Gastrocnemius medialis (tissue), 4 donors: ENCODE measurements at regions not wholly inside any gene's neighbourhood (a gene's known extent, or its start where the extent isn't known, plus 50 kb on each side); places are given as distances from the start of the nearest gene placed in this dataset.

Source experiments
- ATAC-seq, 2 donors: fragments of 150-250 bp; one replicate each; pipeline ENCODE4 v1.9.1; 2016
- DNase-seq, 2 donors: peaks; one replicate each; pipeline ENCODE4 v3.0.0-alpha.2; 2019
- H3K27ac ChIP-seq, 4 donors: fragments of 200-600 bp; sonication (generic); 1 replicate in 1 of 4; 2 replicates in 3 of 4; pipeline ENCODE4 v1.5.1; 2016 to 2018; ENCODE audit warnings: mild to moderate bottlenecking in 2 of 4, moderate library complexity in 1 of 4
- H3K27me3 ChIP-seq, 3 donors: fragments of 200-600 bp; sonication (generic) in 2 of 3; 1 replicate in 1 of 3; 2 replicates in 2 of 3; pipeline versions ENCODE4 v1.5.1 to v1.6.0; 2016 to 2019; ENCODE audit warnings: mild to moderate bottlenecking in 1 of 3, moderate library complexity in 1 of 3
- H3K36me3 ChIP-seq, 2 donors: fragments of 200-600 bp; sonication (generic) in 1 of 2; one replicate each; pipeline ENCODE4 v1.5.1; 2017 to 2018
- H3K4me1 ChIP-seq, 2 donors: fragments of 200-600 bp; sonication (generic) in 1 of 2; one replicate each; pipeline ENCODE4 v1.5.1; 2016 to 2017; ENCODE audit warnings: mild to moderate bottlenecking in 2 of 2
- H3K4me3 ChIP-seq, 4 donors: fragments of 200-600 bp; sonication (generic) in 3 of 4; 1 replicate in 1 of 4; 2 replicates in 3 of 4; pipeline ENCODE4 v1.5.1; 2016 to 2019; ENCODE audit warnings: mild to moderate bottlenecking in 2 of 4
- H3K9me3 ChIP-seq, 3 donors: fragments of 200-600 bp; sonication (generic) in 2 of 3; 1 replicate in 1 of 3; 2 replicates in 2 of 3; pipeline ENCODE4 v1.5.1; 2016 to 2019
- CTCF ChIP-seq, 5 experiments: fragments of 450-650 bp in 3 of 5; fragments of 200-600 bp in 2 of 5; sonication (generic) in 2 of 5; IDR thresholded peaks in 4 of 5; conservative IDR thresholded peaks in 1 of 5; 1 replicate in 4 of 5; 2 replicates in 1 of 5; pipeline ENCODE4 v1.5.1; 2016 to 2019; ENCODE audit warnings: antibody characterized with exemption in 5 of 5, mild to moderate bottlenecking in 3 of 5, moderate library complexity in 3 of 5
- POLR2A ChIP-seq, 2 donors: fragments of 450-650 bp; IDR thresholded peaks; one replicate each; pipeline ENCODE4 v1.6.1; 2017; ENCODE audit warnings: antibody characterized with exemption in 2 of 2, mild to moderate bottlenecking in 2 of 2, moderate library complexity in 2 of 2
- in situ Hi-C, 4 donors: fragments of 200-750 bp; cut with MboI; loops; one replicate each; pipeline versions ENCODE4 v1.15.0 to v1.8.0; 2017; ENCODE audit warnings: low sequenced_read_pairs in 4 of 4
- intact Hi-C: fragments of 100-400 bp; cut with DNase I; formaldehyde crosslinking; loops from one replicate; pipeline ENCODE4 v1.15.1; 2023; ENCODE audit warnings: low total_unique reads

- Histone ChIP-seq H3K4me3 (no peak overlapping the region), H3K9me3 (no peaks in the 10 kb centered on the region), H3K27me3 (no peaks in the 10 kb centered on the region), H3K27ac (no peak overlapping the region), H3K4me1 (no peaks in the 10 kb centered on the region), H3K36me3 (no peaks in the 10 kb centered on the region)
- in situ Hi-C loops = no loop called here
- ATAC-seq (no peak), DNase-seq (no peak)
- no peak for TF ChIP-seq CTCF (IDR thresholded peaks at IDR 0.05 in 4 of 5, conservative IDR thresholded peaks at IDR 0.05 in 1 of 5)
- no peak for TF ChIP-seq POLR2A (IDR thresholded peaks at IDR 0.05)
- intact Hi-C loops = no loop called here
Measured at GRCh38 chr21:24007592-24007991, 1599.7 kb downstream of the MRPL39 start.

DNA sequence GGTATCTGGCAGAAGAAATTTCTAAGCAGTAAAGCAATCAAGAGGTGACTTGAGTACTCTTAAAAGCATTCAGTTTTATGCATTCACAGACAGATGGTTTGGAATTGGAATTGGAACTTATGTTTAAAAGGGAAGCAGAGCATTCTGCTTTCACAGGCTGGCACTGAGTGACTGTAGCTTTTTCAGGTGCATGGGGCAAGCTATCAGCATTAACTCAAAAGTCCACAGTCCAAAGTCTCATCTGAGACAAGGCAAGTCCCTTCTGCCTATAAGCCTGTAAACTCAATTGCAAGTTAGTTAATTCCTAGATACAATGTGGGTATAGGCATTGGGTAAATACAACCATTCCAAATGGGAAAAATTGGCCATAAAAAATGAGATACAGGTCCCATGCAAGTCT lies 1620.3 kb downstream of the MRPL39 start:
- TF ChIP-seq POLR2A (IDR thresholded peaks at IDR 0.05) = no peak
- no peak for TF ChIP-seq CTCF (IDR thresholded peaks at IDR 0.05 in 4 of 5, conservative IDR thresholded peaks at IDR 0.05 in 1 of 5)
- H3K27ac ChIP-seq = no peak overlapping the region
- no peak for DNase-seq
- intact Hi-C loops (no loop called here), in situ Hi-C loops (no loop called here)
- ATAC-seq = no peak
- no peak overlapping the region for H3K4me3 ChIP-seq
- no peaks in the 10 kb centered on the region for H3K9me3 ChIP-seq
- H3K36me3 ChIP-seq = no peaks in the 10 kb centered on the region
- H3K27me3 ChIP-seq = no peaks in the 10 kb centered on the region
- no peaks in the 10 kb centered on the region for H3K4me1 ChIP-seq

- Histone ChIP-seq H3K4me1 (no peaks in the 10 kb centered on the region), H3K27ac (no peak overlapping the region), H3K9me3 (no peaks in the 10 kb centered on the region), H3K4me3 (no peak overlapping the region), H3K36me3 (no peaks in the 10 kb centered on the region), H3K27me3 (no peaks in the 10 kb centered on the region)
- ATAC-seq (no peak), DNase-seq (no peak)
- in situ Hi-C loops (no loop called here), intact Hi-C loops (no loop called here)
- TF ChIP-seq CTCF (IDR thresholded peaks at IDR 0.05 in 4 of 5, conservative IDR thresholded peaks at IDR 0.05 in 1 of 5) (no peak), POLR2A (IDR thresholded peaks at IDR 0.05) (no peak)
Measured at GRCh38 chr21:23986214-23986613, 1621.1 kb downstream of the MRPL39 start.

- DNase-seq = no peak
- no peak overlapping the region for H3K27ac ChIP-seq
- TF ChIP-seq CTCF (IDR thresholded peaks at IDR 0.05 in 4 of 5, conservative IDR thresholded peaks at IDR 0.05 in 1 of 5) (no peak), POLR2A (IDR thresholded peaks at IDR 0.05) (no peak)
- no peak overlapping the region for H3K4me3 ChIP-seq
- H3K36me3 ChIP-seq = no peaks in the 10 kb centered on the region
- no peak for ATAC-seq
- intact Hi-C loops = no loop called here
- no peaks in the 10 kb centered on the region for H3K27me3 ChIP-seq
- in situ Hi-C loops = no loop called here
- H3K4me1 ChIP-seq = no peaks in the 10 kb centered on the region
- no peaks in the 10 kb centered on the region for H3K9me3 ChIP-seq
Measured at GRCh38 chr21:23982546-23982945, 1624.7 kb downstream of the MRPL39 start.

DNA sequence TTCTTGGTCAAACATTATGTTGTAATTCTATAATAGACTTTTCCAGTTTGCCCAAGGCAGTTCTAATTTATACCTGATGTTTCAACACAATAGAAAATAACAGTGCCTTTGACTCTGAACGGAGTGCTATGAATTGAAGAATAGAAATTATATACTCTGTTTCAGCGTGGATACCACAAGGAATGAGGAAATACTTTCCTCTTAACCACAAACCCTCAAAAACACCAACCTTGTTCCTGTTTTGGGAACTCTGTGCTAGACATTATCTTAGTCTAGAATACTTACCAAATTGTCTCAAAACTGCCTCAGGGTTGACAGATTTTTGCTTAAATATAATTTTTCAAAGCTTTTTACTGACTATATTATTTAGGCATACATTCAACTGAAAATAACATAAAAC lies 1629.3 kb downstream of the MRPL39 start:
- no peaks in the 10 kb centered on the region for H3K27me3 ChIP-seq
- no peak overlapping the region for H3K27ac ChIP-seq
- H3K4me3 ChIP-seq = no peak overlapping the region
- TF ChIP-seq POLR2A (IDR thresholded peaks at IDR 0.05) (no peak), CTCF (IDR thresholded peaks at IDR 0.05 in 4 of 5, conservative IDR thresholded peaks at IDR 0.05 in 1 of 5) (no peak)
- DNase-seq (no peak), ATAC-seq (no peak)
- in situ Hi-C loops (no loop called here), intact Hi-C loops (no loop called here)
- H3K36me3 ChIP-seq = no peaks in the 10 kb centered on the region
- H3K4me1 ChIP-seq = no peaks in the 10 kb centered on the region
- no peaks in the 10 kb centered on the region for H3K9me3 ChIP-seq
